G401 (cell line): ENCODE measurements at regions not wholly inside any gene's neighbourhood (a gene's known extent, or its start where the extent isn't known, plus 50 kb on each side); places are given as distances from the start of the nearest gene placed in this dataset.

Source experiments
- DNase-seq: peaks from one replicate; pipeline ENCODE4 v3.0.0-alpha.2; 2015; ENCODE audit warnings: low spot score
- in situ Hi-C: cut with HindIII; loops from 2 replicates; pipeline ENCODE4 v1.10.0; 2016; ENCODE audit warnings: low sequenced_read_pairs, mixed read lengths

DNA sequence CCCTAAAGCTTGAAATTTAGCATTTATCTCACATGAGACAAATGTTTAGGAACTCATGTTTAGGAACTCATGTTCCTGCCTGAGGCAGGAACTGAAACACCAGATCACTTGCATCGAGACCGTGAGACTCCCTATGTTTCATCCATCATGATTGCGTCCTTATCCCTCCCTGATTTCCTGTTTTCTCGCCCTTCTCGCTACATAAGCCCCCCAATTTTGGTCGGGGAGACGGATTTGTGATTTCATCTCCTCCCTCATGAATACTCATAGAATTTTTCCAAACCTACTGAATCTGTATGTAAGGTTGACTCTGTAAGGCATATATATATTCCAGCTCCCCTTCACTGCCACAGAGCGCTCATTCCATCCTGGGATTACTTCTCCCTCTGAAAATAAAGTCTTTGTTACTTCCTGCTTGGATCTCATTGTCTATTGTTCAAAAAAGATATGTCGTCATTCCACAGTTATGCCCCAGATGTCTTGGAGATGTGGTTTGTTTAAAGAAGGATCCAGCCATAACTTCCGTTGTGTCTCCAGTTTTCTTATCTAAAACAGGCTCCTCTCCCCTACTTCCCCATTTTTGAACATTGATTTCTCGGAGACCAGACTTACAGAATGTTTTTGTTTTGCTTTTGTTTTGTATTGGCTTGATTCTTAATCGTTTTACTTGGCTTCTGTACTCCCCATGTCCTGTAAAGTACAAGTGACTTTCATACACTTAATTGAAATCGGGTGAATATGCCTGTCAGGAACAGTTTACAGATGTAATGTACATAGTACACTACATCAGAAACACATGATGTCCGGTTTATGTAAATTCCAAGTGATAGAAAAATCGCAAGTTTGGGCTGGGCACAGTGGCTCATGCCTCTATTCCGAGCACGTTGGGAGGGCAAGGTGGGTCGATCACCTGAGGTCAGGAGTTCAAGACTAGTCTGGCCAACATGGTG, 118.7 kb downstream of the HFE start:
- in situ Hi-C loops: no loop called here
- DNase-seq: peak; percentile 59

DNA sequence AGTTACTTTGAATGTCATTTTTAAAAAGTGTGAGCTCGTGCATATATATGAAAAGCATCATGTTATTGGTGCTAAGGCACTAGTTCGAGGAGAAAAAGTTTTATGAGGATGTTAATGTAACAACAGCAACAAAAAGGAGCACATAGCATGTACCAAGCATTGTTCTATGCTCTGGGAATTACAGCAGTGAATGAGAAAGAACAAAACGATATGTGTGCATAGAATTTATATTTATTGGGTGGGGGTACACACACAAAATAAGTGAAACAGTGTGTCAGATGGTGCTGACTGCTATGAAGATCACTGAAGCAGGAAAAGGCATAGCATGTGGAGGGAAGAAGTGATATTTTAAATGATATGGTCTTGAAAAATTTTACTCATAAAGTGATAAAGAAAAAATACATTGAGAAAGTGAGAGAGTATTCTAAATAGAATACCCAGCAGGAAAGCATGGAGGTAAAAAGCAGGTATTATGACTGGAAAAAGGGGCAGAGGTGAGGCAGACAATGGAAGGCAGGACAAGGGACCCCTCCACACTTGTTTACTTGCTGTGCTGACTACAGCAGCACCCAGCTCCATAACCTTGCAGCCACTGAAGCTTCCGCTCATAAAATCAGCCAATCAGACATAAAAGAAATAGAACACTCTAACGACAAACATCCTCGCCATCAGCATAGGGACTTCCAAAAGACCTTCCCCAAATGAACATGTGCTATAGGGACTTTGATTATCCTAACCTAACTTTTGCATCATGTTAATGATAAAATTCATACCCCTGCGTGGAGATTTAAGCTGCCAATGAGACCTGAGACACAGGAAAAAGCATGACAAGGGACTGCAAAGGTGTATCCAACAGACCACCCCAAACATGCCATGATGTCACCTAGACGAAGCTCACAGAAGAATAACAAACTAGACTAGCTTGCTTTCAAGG, 119.9 kb downstream of the HFE start:
- no peak for DNase-seq
- in situ Hi-C loops: no loop called here

- DNase-seq: no peak
- in situ Hi-C loops: no loop called here
Measured at GRCh38 chr6:26211963-26212362, 124.7 kb downstream of the HFE start.

DNA sequence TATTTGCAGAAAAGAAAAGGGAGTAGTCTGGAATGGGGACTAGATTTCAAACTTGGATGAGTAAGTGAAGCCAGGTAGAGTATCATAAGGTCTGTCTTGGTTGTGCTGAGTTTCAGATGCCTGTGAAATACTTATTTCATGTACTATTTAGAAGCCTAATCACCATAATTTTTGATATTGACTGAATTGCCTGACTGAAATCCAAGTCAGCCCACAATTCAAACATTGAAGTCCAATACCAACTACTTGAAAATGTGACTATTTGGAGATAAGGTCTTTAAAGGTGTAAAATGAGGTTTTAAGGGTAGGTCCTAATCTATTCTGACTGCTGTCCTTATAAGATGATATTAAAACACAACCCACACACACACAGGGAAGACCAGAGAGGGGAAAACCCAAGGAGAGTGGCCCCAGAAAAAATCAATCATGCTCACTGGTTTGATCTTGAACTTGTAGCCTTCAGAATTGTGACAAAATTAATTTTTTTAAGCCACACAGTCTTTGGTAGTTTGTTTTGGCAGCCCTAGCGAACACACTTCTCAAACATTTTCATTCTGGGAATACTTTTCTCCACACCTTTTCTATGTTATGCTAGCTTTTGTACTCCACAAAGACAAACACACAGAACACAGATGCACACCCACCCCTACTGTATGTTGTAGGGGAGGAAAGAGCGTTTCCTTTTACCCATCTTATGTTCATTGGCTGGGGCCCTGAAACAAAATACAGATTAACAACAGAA, 126.3 kb downstream of the HFE start:
- no peak for DNase-seq
- in situ Hi-C loops: no loop called here

DNA sequence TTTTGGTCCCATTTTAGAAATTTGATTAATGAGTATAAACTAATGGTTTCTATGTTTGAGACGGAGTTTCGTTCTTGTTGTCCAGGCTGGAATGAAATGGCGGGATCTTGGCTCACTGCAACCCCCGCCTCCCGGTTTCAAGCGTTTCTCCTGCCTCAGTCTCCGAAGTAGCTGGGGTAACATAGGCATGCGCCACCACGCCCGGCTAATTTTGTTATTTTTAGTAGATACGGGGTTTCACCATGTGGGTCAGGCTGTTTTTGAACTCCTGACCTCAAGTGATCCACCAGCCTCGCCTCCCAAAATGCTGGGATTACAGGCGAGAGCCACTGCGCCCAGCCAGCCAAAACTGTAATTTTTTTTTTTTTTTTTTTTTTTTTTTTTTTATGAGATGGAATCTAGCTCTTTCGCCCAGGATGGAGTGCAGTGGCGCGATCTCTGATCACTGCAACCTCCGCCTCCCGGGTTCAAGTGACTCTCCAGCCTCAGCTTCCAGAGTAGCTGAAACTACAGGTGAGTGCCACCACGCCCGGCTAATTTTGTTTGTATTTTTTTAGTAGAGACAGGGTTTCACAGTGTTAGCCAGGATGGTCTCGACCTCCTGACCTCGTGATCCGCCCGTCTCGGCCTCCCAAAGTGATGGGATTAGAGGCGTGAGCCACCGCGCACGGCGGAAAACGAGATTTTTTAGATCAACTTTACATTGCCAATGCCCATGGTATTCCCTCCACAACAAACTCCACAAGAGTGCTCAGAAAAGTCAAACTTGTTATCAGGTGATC, 127.8 kb downstream of the HFE start:
- no peak for DNase-seq
- in situ Hi-C loops: no loop called here

GRCh38 chr6:26215585-26216358, 128.5 kb downstream of the HFE start:
- peak; percentile 75 for DNase-seq
- in situ Hi-C loops: no loop called here

DNA sequence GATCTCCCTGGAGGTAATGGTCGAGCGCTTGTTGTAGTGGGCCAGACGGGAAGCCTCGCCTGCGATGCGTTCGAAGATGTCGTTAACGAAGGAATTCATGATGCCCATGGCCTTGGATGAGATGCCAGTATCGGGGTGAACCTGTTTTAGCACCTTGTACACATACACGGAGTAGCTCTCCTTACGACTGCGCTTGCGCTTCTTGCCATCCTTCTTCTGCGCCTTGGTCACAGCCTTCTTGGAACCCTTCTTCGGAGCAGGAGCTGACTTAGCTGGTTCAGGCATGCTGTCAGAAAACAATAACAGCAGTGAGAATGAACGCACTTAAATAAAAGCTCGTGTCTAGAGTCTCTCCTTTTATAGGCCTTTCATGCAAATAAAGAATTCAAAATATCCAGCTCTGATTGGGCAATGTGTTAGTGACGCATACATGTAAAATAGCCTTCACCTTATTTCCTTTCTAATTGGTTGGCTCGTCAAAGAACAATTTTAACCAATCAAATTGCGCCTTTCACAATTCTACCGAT, 129.2 kb downstream of the HFE start:
- in situ Hi-C loops: no loop called here
- DNase-seq: peak; percentile 100

- in situ Hi-C loops: no loop called here
- DNase-seq: peak; percentile 95
Measured at GRCh38 chr6:26216886-26217713, 129.9 kb downstream of the HFE start.

- in situ Hi-C loops: no loop called here
- DNase-seq: peak; percentile 58
Measured at GRCh38 chr6:26217714-26218075, 130.5 kb downstream of the HFE start.

GRCh38 chr6:26218824-26219223, 131.6 kb downstream of the HFE start:
- no peak for DNase-seq
- in situ Hi-C loops: no loop called here

DNA sequence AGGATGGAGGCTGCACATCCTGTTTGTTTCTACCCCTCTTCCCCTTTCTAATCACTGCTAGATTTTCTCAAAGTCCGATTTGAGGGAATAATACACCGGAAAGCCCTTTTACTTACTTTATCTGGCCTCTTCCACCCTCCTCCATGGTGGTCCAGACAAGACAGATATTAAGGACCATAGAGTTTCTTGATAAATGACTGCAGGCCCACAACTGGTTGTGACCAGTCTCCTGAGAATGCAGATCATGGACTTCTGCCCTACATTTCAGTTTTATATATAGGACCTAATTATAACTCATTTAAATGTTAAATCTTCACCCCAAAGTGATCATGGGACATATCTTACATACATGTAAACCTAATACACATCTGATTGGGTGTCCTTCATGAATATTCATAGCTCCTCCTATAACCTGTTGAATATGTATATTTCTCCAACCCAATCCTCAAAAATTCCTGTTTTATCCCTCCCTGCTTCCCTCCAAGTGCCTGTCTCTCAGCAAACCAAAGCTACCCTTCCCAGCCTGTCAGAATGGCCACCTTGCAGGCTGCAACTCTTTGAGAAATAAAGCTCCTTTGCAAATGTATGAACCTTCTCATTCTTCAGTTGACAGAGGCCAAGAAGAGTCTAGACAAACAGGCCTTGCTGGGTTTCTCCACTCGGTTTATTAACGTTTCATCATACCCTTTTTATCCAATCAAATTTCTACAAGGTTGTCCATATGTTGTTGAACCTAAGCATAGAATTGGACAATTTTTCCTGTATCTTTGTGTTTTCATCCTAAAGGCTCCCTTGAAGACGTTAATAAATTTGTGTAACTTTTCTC, 133.1 kb downstream of the HFE start:
- DNase-seq: no peak
- in situ Hi-C loops: no loop called here

GRCh38 chr6:26221186-26221585, 134.0 kb downstream of the HFE start:
- in situ Hi-C loops: no loop called here
- DNase-seq: no peak

DNA sequence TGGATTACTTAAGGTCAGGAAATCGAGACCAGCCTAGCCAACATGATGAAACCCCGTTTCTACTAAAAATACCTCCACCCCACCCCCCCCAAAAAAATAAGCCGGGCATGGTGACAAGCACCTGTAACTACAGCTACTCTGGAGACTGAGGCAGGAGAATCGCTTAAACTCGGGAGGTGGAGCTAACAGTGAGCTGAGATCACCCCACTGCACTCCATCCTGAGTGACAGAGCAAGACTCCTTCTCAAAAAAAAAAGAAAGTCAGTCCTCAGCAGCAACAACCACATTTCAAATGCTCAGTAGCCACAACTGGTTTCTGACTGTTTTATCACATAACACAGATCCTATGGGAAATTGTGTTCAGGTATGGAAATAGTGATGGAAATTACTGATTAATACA, 135.3 kb downstream of the HFE start:
- in situ Hi-C loops: no loop called here
- DNase-seq: no peak

GRCh38 chr6:26223228-26223627, 136.0 kb downstream of the HFE start:
- in situ Hi-C loops: no loop called here
- DNase-seq: peak; percentile 75

GRCh38 chr6:26223650-26224546, 136.7 kb downstream of the HFE start:
- peak; percentile 98 for DNase-seq
- in situ Hi-C loops: no loop called here
